Neural cell (in vitro differentiated cells): ENCODE measurements at regions not wholly inside any gene's neighbourhood (a gene's known extent, or its start where the extent isn't known, plus 50 kb on each side); places are given as distances from the start of the nearest gene placed in this dataset.

Experiments used
- H2AFZ ChIP-seq: fragments of 200-600, 300-800 bp; sonication (generic), shearing (Covaris generic); 2 replicates; pipeline ENCODE4 v1.6.0; 2014; ENCODE audit warnings: low read depth, mild to moderate bottlenecking, antibody characterized with exemption, low read length, moderate library complexity
- H3F3A ChIP-seq: fragments of 200-600 bp; shearing (Covaris generic); 2 replicates; pipeline ENCODE4 v1.6.1; 2016; ENCODE audit warnings: mild to moderate bottlenecking, moderate library complexity, mixed read lengths, antibody characterized with exemption, low read length; ENCODE audit not compliant: insufficient read depth, poor library complexity, severe bottlenecking
- H3K27ac ChIP-seq: fragments of 200-600, 300-800 bp; sonication (generic), shearing (Covaris generic); 2 replicates; pipeline ENCODE4 v1.5.1; 2014; ENCODE audit warnings: mild to moderate bottlenecking, low read length, moderate library complexity
- H3K27me3 ChIP-seq: fragments of 300-800, 200-600 bp; sonication (generic), shearing (Covaris generic); 2 replicates; pipeline ENCODE4 v1.6.0; 2014; ENCODE audit warnings: mild to moderate bottlenecking, low read depth, low read length, moderate library complexity; ENCODE audit not compliant: insufficient read depth
- H3K36me3 ChIP-seq: fragments of 300-800, 200-600 bp; sonication (generic), shearing (Covaris generic); 2 replicates; pipeline ENCODE4 v1.5.1; 2014; ENCODE audit warnings: mild to moderate bottlenecking, antibody characterized with exemption, low read length, moderate library complexity; ENCODE audit not compliant: insufficient read depth
- H3K4me2 ChIP-seq: fragments of 300-800, 200-600 bp; sonication (generic), shearing (Covaris generic); 2 replicates; pipeline ENCODE4 v1.6.0; 2014; ENCODE audit warnings: mild to moderate bottlenecking, low read length
- H3K4me3 ChIP-seq: fragments of 300-800, 200-600 bp; sonication (generic), shearing (Covaris generic); 2 replicates; pipeline ENCODE4 v1.5.1; 2014; ENCODE audit warnings: mild to moderate bottlenecking, low read length, moderate library complexity
- H3K79me2 ChIP-seq: fragments of 200-600 bp; shearing (Covaris generic); replicated peaks from 2 replicates; pipeline ENCODE4 v1.6.0; 2014; ENCODE audit warnings: mild to moderate bottlenecking, low read length, moderate library complexity; ENCODE audit not compliant: insufficient read depth
- H3K9ac ChIP-seq: fragments of 300-800, 200-600 bp; sonication (generic), shearing (Covaris generic); 2 replicates; pipeline ENCODE4 v1.6.1; 2016; ENCODE audit warnings: mild to moderate bottlenecking, low read length, mixed read lengths
- H3K9me2 ChIP-seq: fragments of 200-600 bp; shearing (Covaris generic); 2 replicates; pipeline ENCODE4 v1.6.1; 2016; ENCODE audit warnings: mild to moderate bottlenecking, low read length, mixed read lengths; ENCODE audit not compliant: insufficient read depth
- H3K9me3 ChIP-seq: fragments of 200-600, 300-800 bp; sonication (generic), shearing (Covaris generic); 2 replicates; pipeline ENCODE4 v1.6.1; 2016; ENCODE audit warnings: mild to moderate bottlenecking, mixed run types, low read length, moderate library complexity, mixed read lengths
- H4K20me1 ChIP-seq: fragments of 200-600 bp; shearing (Covaris generic); 2 replicates; pipeline ENCODE4 v1.6.1; 2016; ENCODE audit warnings: mild to moderate bottlenecking, mixed run types; ENCODE audit not compliant: insufficient read depth
- CTCF ChIP-seq: fragments of 450-650 bp; IDR thresholded peaks from 2 replicates; pipeline ENCODE4 v1.5.1; 2014; ENCODE audit warnings: antibody characterized with exemption, mild to moderate bottlenecking, moderate library complexity; ENCODE audit not compliant: poor library complexity, severe bottlenecking
- EP300 ChIP-seq: fragments of 450-650 bp; conservative IDR thresholded peaks from 2 replicates; pipeline ENCODE4 v1.6.1; 2014; ENCODE audit warnings: antibody characterized with exemption, mild to moderate bottlenecking, moderate library complexity; ENCODE audit not compliant: poor library complexity, severe bottlenecking
- EZH2 ChIP-seq: fragments of 200-600, 300-800 bp; shearing (Covaris generic), sonication (generic); IDR thresholded peaks from 2 replicates; pipeline ENCODE4 v1.6.1; 2014; ENCODE audit warnings: antibody characterized with exemption, low read length, borderline replicate concordance, mild to moderate bottlenecking; ENCODE audit not compliant: insufficient read depth, poor library complexity, severe bottlenecking
- MXI1 ChIP-seq: fragments of 450-650 bp; conservative IDR thresholded peaks from 2 replicates; pipeline ENCODE4 v1.6.1; 2014; ENCODE audit warnings: antibody characterized with exemption, mild to moderate bottlenecking; ENCODE audit not compliant: poor library complexity, severe bottlenecking
- POLR2AphosphoS5 ChIP-seq: IDR thresholded peaks from 2 replicates; pipeline ENCODE4 v1.6.1; 2012
- RAD21 ChIP-seq: fragments of 450-650 bp; conservative IDR thresholded peaks from 2 replicates; pipeline ENCODE4 v1.6.1; 2014; ENCODE audit warnings: antibody characterized with exemption, mild to moderate bottlenecking, moderate library complexity
- SMC3 ChIP-seq: fragments of 450-650 bp; conservative IDR thresholded peaks from 2 replicates; pipeline ENCODE4 v1.6.1; 2014; ENCODE audit warnings: antibody characterized with exemption, mild to moderate bottlenecking, moderate library complexity; ENCODE audit not compliant: poor library complexity
- TAF1 ChIP-seq: IDR thresholded peaks from 2 replicates; pipeline ENCODE4 v1.6.1; 2012; ENCODE audit warnings: low read depth
- TF ChIP-seq, protein P1 (sequence below): IDR thresholded peaks from 2 replicates; pipeline ENCODE4 v1.6.1; 2012; ENCODE audit warnings: borderline replicate concordance

DNA sequence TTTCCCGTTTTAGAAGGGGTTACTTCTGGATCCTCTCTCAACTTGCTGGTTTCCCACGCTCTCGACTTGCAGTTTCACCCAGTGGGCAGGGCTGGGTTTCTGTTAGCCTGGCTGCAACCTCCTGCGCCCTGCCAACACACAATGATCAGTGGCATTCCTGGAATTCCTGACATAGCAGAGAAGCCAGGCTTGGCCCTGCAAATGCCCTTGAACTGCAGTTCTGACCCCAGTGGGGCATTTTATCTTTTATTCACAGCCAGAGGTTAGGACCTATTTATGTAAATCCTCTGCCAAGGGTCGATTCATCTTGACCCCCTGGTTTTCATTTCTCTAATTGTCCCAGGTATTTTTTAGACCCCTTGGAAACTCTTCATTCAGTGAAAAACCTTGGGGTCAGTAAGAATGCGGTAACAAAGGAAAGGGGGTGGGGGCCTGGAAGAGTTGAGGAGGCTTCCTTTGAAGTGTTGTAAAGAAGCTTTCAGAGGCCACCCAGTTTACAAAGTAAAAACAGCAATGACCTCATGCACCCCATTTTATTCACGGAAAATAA lies 217.6 kb downstream of the ZNF674 start (continued):
- TF ChIP-seq CTCF (no peak), EP300 (no peak)

GRCh38 chrX:46326161-46326560 lies 219.1 kb downstream of the ZNF674 start:
- no peak overlapping the region for H3K9ac ChIP-seq
- no peak overlapping the region for H3K4me3 ChIP-seq
- no peaks in the 10 kb centered on the region for H3K9me2 ChIP-seq
- H3K9me3 ChIP-seq: no peaks in the 10 kb centered on the region
- H3K27ac ChIP-seq: no peak overlapping the region
- no peaks in the 10 kb centered on the region for H4K20me1 ChIP-seq
- H3F3A ChIP-seq: no peaks in the 10 kb centered on the region
- no peak overlapping the region for H3K4me2 ChIP-seq
- TF ChIP-seq MXI1 (no peak), EP300 (no peak), SMC3 (no peak), TAF1 (no peak), RAD21 (no peak), EZH2 (no peak), CTCF (no peak), POLR2AphosphoS5 (no peak)
- TF ChIP-seq, protein P1, sequence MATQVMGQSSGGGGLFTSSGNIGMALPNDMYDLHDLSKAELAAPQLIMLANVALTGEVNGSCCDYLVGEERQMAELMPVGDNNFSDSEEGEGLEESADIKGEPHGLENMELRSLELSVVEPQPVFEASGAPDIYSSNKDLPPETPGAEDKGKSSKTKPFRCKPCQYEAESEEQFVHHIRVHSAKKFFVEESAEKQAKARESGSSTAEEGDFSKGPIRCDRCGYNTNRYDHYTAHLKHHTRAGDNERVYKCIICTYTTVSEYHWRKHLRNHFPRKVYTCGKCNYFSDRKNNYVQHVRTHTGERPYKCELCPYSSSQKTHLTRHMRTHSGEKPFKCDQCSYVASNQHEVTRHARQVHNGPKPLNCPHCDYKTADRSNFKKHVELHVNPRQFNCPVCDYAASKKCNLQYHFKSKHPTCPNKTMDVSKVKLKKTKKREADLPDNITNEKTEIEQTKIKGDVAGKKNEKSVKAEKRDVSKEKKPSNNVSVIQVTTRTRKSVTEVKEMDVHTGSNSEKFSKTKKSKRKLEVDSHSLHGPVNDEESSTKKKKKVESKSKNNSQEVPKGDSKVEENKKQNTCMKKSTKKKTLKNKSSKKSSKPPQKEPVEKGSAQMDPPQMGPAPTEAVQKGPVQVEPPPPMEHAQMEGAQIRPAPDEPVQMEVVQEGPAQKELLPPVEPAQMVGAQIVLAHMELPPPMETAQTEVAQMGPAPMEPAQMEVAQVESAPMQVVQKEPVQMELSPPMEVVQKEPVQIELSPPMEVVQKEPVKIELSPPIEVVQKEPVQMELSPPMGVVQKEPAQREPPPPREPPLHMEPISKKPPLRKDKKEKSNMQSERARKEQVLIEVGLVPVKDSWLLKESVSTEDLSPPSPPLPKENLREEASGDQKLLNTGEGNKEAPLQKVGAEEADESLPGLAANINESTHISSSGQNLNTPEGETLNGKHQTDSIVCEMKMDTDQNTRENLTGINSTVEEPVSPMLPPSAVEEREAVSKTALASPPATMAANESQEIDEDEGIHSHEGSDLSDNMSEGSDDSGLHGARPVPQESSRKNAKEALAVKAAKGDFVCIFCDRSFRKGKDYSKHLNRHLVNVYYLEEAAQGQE: no peak
- H3K36me3 ChIP-seq: no peaks in the 10 kb centered on the region
- no peaks in the 10 kb centered on the region for H3K79me2 ChIP-seq
- H2AFZ ChIP-seq: no peak overlapping the region
- no peaks in the 10 kb centered on the region for H3K27me3 ChIP-seq
